ENCODE measurements at regions not wholly inside any gene's neighbourhood (a gene's known extent, or its start where the extent isn't known, plus 50 kb on each side); places are given as distances from the start of the nearest gene placed in this dataset.

GRCh38 chr14:40280652-40281051 lies 848.4 kb upstream of the FBXO33 start:
- H3K9me3 ChIP-seq (ENCODE audit: insufficient read depth, low read length) = no peaks in the 10 kb centered on the region
- H3K9me2 ChIP-seq (replicated peaks; ENCODE audit: insufficient read depth, low read length) = no peaks in the 10 kb centered on the region
- H2AFZ ChIP-seq (ENCODE audit: low read depth, low read length, severe bottlenecking) = peak overlapping the region; percentile 1
- H3K4me3 ChIP-seq (ENCODE audit: insufficient read depth, low read length, poor library complexity, severe bottlenecking) = no peak overlapping the region
- peak overlapping the region; percentile 51 for H3K4me2 ChIP-seq (ENCODE audit: low read depth, low read length, poor library complexity, severe bottlenecking)
- H3K36me3 ChIP-seq (ENCODE audit: low read length) = 0 out of 2 replicates have a peak, but pooled peaks cover 2% of the 10 kb centered on the region
- no peaks in the 10 kb centered on the region for H3K27me3 ChIP-seq (ENCODE audit: low read length)
- H3K9ac ChIP-seq (ENCODE audit: low read length) = no peak overlapping the region
- TF ChIP-seq CTCF (IDR thresholded peaks at IDR 0.05; ENCODE audit: insufficient read depth, low read length, poor library complexity, severe bottlenecking) (no peak), EZH2phosphoT487 (conservative IDR thresholded peaks at IDR 0.05; ENCODE audit: low read length) (no peak)
- H3K27ac ChIP-seq (ENCODE audit: low read depth, low read length) = no peak overlapping the region
- no peaks in the 10 kb centered on the region for H3F3A ChIP-seq (ENCODE audit: insufficient read depth)
- H4K20me1 ChIP-seq (ENCODE audit: low read depth, low read length) = no peaks in the 10 kb centered on the region
- no peaks in the 10 kb centered on the region for H3K79me2 ChIP-seq (ENCODE audit: insufficient read depth, low read length)

GRCh38 chr14:40273417-40273816 lies 841.2 kb upstream of the FBXO33 start:
- TF ChIP-seq EZH2phosphoT487 (conservative IDR thresholded peaks at IDR 0.05; ENCODE audit: low read length) = no peak
- TF ChIP-seq CTCF (IDR thresholded peaks at IDR 0.05; ENCODE audit: insufficient read depth, low read length, poor library complexity, severe bottlenecking) = no peak
- Histone ChIP-seq H3K79me2 (ENCODE audit: insufficient read depth, low read length) (no peaks in the 10 kb centered on the region), H3K9me2 (replicated peaks; ENCODE audit: insufficient read depth, low read length) (no peaks in the 10 kb centered on the region), H3F3A (ENCODE audit: insufficient read depth) (no peaks in the 10 kb centered on the region), H4K20me1 (ENCODE audit: low read depth, low read length) (no peaks in the 10 kb centered on the region), H3K9me3 (ENCODE audit: insufficient read depth, low read length) (peaks cover 5% of the 10 kb centered on the region; the same call in 1 of the 2 replicates), H2AFZ (ENCODE audit: low read depth, low read length, severe bottlenecking) (no peak overlapping the region), H3K4me2 (ENCODE audit: low read depth, low read length, poor library complexity, severe bottlenecking) (no peak overlapping the region), H3K9ac (ENCODE audit: low read length) (no peak overlapping the region), H3K27ac (ENCODE audit: low read depth, low read length) (no peak overlapping the region), H3K4me3 (ENCODE audit: insufficient read depth, low read length, poor library complexity, severe bottlenecking) (no peak overlapping the region), H3K27me3 (ENCODE audit: low read length) (no peaks in the 10 kb centered on the region), H3K36me3 (ENCODE audit: low read length) (no peaks in the 10 kb centered on the region)

- Histone ChIP-seq H4K20me1 (ENCODE audit: low read depth, low read length) (no peaks in the 10 kb centered on the region), H2AFZ (ENCODE audit: low read depth, low read length, severe bottlenecking) (no peak overlapping the region), H3K9me3 (ENCODE audit: insufficient read depth, low read length) (peaks cover 5% of the 10 kb centered on the region; the same call in 1 of the 2 replicates), H3F3A (ENCODE audit: insufficient read depth) (no peaks in the 10 kb centered on the region), H3K4me2 (ENCODE audit: low read depth, low read length, poor library complexity, severe bottlenecking) (no peak overlapping the region), H3K27ac (ENCODE audit: low read depth, low read length) (no peak overlapping the region), H3K9ac (ENCODE audit: low read length) (no peak overlapping the region), H3K9me2 (replicated peaks; ENCODE audit: insufficient read depth, low read length) (no peaks in the 10 kb centered on the region), H3K79me2 (ENCODE audit: insufficient read depth, low read length) (no peaks in the 10 kb centered on the region), H3K36me3 (ENCODE audit: low read length) (no peaks in the 10 kb centered on the region), H3K4me3 (ENCODE audit: insufficient read depth, low read length, poor library complexity, severe bottlenecking) (no peak overlapping the region), H3K27me3 (ENCODE audit: low read length) (no peaks in the 10 kb centered on the region)
- TF ChIP-seq EZH2phosphoT487 (conservative IDR thresholded peaks at IDR 0.05; ENCODE audit: low read length) (no peak), CTCF (IDR thresholded peaks at IDR 0.05; ENCODE audit: insufficient read depth, low read length, poor library complexity, severe bottlenecking) (no peak)
Measured at GRCh38 chr14:40271480-40271879, 839.2 kb upstream of the FBXO33 start.
